DLD1 (cell line): ENCODE measurements at regions not wholly inside any gene's neighbourhood (a gene's known extent, or its start where the extent isn't known, plus 50 kb on each side); places are given as distances from the start of the nearest gene placed in this dataset.

ENCODE experiments used
- in situ Hi-C: cut with HindIII; loops from 2 replicates; pipeline ENCODE4 v1.10.0; 2017; ENCODE audit warnings: low sequenced_read_pairs

GRCh38 chr10:101295261-101295660 is 58.7 kb upstream of the BTRC start:
- in situ Hi-C loops: loop anchor here (10.0 kb wide), 1 partner anchor 170 kb away; no protein-coding TSS in a partner anchor

GRCh38 chr10:101297901-101298486 is 56.0 kb upstream of the BTRC start:
- in situ Hi-C loops: loop anchor here (10.0 kb wide), 1 partner anchor 167 kb away; no protein-coding TSS in a partner anchor

- in situ Hi-C loops: loop anchor here (10.0 kb wide), 1 partner anchor 166 kb away; no protein-coding TSS in a partner anchor
These were observed 54.8 kb upstream of the BTRC start for GRCh38 chr10:101299211-101299610.

- in situ Hi-C loops: no loop called here
These were observed 52.7 kb upstream of the BTRC start for GRCh38 chr10:101301111-101301731.

- in situ Hi-C loops: no loop called here
These were observed 50.8 kb upstream of the BTRC start for GRCh38 chr10:101303087-101303703.
